ENCODE measurements at regions not wholly inside any gene's neighbourhood (a gene's known extent, or its start where the extent isn't known, plus 50 kb on each side); places are given as distances from the start of the nearest gene placed in this dataset.

DNA sequence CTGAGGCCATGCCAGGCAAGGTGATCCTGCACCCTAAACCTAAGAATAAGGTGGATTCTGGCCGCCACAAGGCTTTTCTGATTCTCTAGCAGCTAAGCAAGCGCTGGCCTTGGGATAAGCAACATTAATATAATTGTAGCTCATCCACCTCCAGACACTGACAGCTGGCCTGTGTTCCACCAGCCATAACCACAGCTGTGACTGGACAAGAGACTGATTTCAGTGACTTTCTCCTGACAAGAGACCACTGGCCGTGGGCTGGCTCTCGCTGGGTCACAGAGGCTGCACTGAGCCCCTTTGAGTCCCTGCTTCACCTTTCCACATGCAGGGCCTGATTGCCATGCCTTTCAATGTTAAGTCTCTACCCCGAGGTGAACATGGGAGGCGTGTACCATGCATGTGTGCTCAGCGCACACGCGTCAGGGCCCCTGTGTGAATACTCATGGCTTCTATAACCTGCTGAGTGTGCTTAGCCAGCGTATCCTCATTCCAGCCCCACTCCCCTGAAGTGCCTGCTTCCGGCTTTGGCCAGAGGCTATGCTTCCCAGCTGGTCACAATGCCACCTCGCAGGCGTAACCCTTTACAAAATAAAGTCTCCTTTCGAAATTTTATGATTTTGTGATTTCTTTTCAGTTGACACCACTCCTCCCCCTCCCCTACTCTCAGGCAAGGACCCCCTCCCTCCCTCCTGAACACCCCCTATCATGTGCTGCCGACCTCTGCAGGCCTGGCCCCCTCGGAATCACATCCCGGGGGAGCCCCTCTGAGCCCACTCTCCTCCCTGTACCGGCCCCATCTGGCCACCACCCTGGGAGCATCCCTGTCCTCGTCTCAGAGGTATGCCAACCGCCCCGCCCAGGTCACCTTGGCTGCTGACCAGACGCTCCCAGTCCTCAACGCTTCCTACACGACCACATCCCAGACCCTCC, 128.1 kb downstream of the CTTN start:
- Histone ChIP-seq H3K4me1 (ENCODE audit: insufficient read depth, low read length) (peaks cover 13% of the 10 kb centered on the region), H2AFZ (ENCODE audit: low read depth, low read length) (no peak overlapping the region), H3K27me3 (ENCODE audit: insufficient read depth, low read length) (peaks cover 16% of the 10 kb centered on the region), H3K9ac (ENCODE audit: low read length) (no peak overlapping the region), H3K9me3 (ENCODE audit: insufficient read depth, low read depth, low read length) (no peaks in the 10 kb centered on the region), H4K20me1 (ENCODE audit: insufficient read depth, low read length) (no peaks in the 10 kb centered on the region), H3K36me3 (ENCODE audit: insufficient read depth, low read length) (no peaks in the 10 kb centered on the region), H3K4me2 (ENCODE audit: low read length) (no peak overlapping the region), H3K4me3 (ENCODE audit: insufficient read depth, low read depth, low read length) (no peak overlapping the region), H3K27ac (ENCODE audit: low read depth, low read length) (no peak overlapping the region), H3K79me2 (ENCODE audit: insufficient read depth, low read length) (no peaks in the 10 kb centered on the region)
- FAIRE-seq = no peak
- no peak overlapping the region for H3K27ac Mint-ChIP-seq (ENCODE audit: unreplicated experiment)
- peaks cover 2% of the 10 kb centered on the region for H3K9me3 Mint-ChIP-seq (ENCODE audit: unreplicated experiment)
- no peak for DNase-seq (ENCODE audit: low read depth)
- peaks cover 5% of the 10 kb centered on the region for H3K27me3 Mint-ChIP-seq (ENCODE audit: low read depth, unreplicated experiment)
- H3K36me3 Mint-ChIP-seq (ENCODE audit: low read depth, unreplicated experiment) = no peaks in the 10 kb centered on the region
- peaks cover 26% of the 10 kb centered on the region for H3K4me1 Mint-ChIP-seq (ENCODE audit: low read depth, unreplicated experiment)
- TF ChIP-seq, protein P1, sequence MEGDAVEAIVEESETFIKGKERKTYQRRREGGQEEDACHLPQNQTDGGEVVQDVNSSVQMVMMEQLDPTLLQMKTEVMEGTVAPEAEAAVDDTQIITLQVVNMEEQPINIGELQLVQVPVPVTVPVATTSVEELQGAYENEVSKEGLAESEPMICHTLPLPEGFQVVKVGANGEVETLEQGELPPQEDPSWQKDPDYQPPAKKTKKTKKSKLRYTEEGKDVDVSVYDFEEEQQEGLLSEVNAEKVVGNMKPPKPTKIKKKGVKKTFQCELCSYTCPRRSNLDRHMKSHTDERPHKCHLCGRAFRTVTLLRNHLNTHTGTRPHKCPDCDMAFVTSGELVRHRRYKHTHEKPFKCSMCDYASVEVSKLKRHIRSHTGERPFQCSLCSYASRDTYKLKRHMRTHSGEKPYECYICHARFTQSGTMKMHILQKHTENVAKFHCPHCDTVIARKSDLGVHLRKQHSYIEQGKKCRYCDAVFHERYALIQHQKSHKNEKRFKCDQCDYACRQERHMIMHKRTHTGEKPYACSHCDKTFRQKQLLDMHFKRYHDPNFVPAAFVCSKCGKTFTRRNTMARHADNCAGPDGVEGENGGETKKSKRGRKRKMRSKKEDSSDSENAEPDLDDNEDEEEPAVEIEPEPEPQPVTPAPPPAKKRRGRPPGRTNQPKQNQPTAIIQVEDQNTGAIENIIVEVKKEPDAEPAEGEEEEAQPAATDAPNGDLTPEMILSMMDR (IDR thresholded peaks at IDR 0.05; ENCODE audit: insufficient read depth, low read depth, low read length) = no peak
- TF ChIP-seq EZH2 (IDR thresholded peaks at IDR 0.05; ENCODE audit: insufficient read depth, low read length) = no peak
- no peak overlapping the region for H3K4me3 Mint-ChIP-seq (ENCODE audit: unreplicated experiment)

DNA sequence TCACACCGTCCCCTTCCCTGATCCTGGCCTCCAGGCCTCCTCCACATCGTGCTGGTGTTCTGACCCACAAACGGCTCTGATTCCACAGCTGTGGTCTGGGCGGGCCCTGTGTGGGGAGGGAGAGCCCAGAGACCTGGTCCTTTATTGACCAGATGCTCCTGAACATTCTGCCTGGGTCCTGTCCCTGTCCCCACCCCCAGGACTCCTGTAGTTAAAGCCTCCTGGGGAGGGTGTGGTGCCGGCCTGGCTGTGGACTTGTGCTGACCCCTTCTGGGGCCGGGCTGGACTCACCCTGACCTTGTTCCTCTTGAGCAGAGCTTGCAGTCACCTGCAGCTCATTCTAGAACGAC, 128.7 kb downstream of the CTTN start:
- no peak for FAIRE-seq
- Histone ChIP-seq H3K27me3 (ENCODE audit: insufficient read depth, low read length) (peaks cover 9% of the 10 kb centered on the region), H3K4me1 (ENCODE audit: insufficient read depth, low read length) (peaks cover 16% of the 10 kb centered on the region), H3K9me3 (ENCODE audit: insufficient read depth, low read depth, low read length) (no peaks in the 10 kb centered on the region), H3K27ac (ENCODE audit: low read depth, low read length) (no peak overlapping the region), H2AFZ (ENCODE audit: low read depth, low read length) (no peak overlapping the region), H3K9ac (ENCODE audit: low read length) (no peak overlapping the region), H3K36me3 (ENCODE audit: insufficient read depth, low read length) (no peaks in the 10 kb centered on the region), H3K79me2 (ENCODE audit: insufficient read depth, low read length) (no peaks in the 10 kb centered on the region), H3K4me2 (ENCODE audit: low read length) (no peak overlapping the region), H3K4me3 (ENCODE audit: insufficient read depth, low read depth, low read length) (no peak overlapping the region), H4K20me1 (ENCODE audit: insufficient read depth, low read length) (no peaks in the 10 kb centered on the region)
- peaks cover 32% of the 10 kb centered on the region for H3K4me1 Mint-ChIP-seq (ENCODE audit: low read depth, unreplicated experiment)
- TF ChIP-seq, protein P1 (IDR thresholded peaks at IDR 0.05; ENCODE audit: insufficient read depth, low read depth, low read length) = no peak
- TF ChIP-seq EZH2 (IDR thresholded peaks at IDR 0.05; ENCODE audit: insufficient read depth, low read length) = no peak
- no peak overlapping the region for H3K4me3 Mint-ChIP-seq (ENCODE audit: unreplicated experiment)
- no peaks in the 10 kb centered on the region for H3K36me3 Mint-ChIP-seq (ENCODE audit: low read depth, unreplicated experiment)
- DNase-seq (ENCODE audit: low read depth) = no peak
- H3K27ac Mint-ChIP-seq (ENCODE audit: unreplicated experiment) = peak overlapping the region; percentile 62
- H3K27me3 Mint-ChIP-seq (ENCODE audit: low read depth, unreplicated experiment) = peaks cover 1% of the 10 kb centered on the region
- H3K9me3 Mint-ChIP-seq (ENCODE audit: unreplicated experiment) = peaks cover 2% of the 10 kb centered on the region
